HepG2 (cell line): ENCODE measurements at regions not wholly inside any gene's neighbourhood (a gene's known extent, or its start where the extent isn't known, plus 50 kb on each side); places are given as distances from the start of the nearest gene placed in this dataset.

ENCODE experiments used
- ATAC-seq: fragments of 200-7000 bp; cut with Tn5 transposase; 3 replicates; pipeline ENCODE4 v1.9.1; 2020; ENCODE audit warnings: mild to moderate bottlenecking, moderate library complexity
- BruUV-seq: library from RNA; stranded (reverse); fragments of 400-500 nt; replicated peaks from 2 replicates; lab custom pipeline; 2021; lab: Mats Ljungman, UMichigan
- CTCF ChIA-PET: fragments of 300-600 bp; formaldehyde crosslinking; extraction: SDS; loops from one replicate; lab custom pipeline; 2021; ENCODE audit warnings: low total read pairs, inconsistent platforms, low intra/inter-chr PET ratio; lab: Yijun Ruan, JAX
- POLR2A ChIA-PET: fragments of 350-600 bp; sonication (Branson Sonifier 250); formaldehyde crosslinking; loops from one replicate; lab custom pipeline; 2020; ENCODE audit warnings: antibody characterized with exemption, inconsistent platforms; lab: Yijun Ruan, JAX
- DNase-seq: peaks from one replicate; pipeline ENCODE4 v3.0.0-alpha.2; 2015; ENCODE audit warnings: low spot score
- FAIRE-seq: peaks from 3 replicates; lab custom pipeline; 2011; peaks lifted over from hg19 to GRCh38; lab: Jason Lieb, UNC
- H2AFZ ChIP-seq: one replicate; pipeline ENCODE4 v1.6.1; 2011; ENCODE audit warnings: low read length, inconsistent platforms
- H3K27ac ChIP-seq: fragments of 300-600 bp; 3 replicates; pipeline ENCODE4 v1.8.0; 2011; ENCODE audit warnings: mixed run types, mild to moderate bottlenecking, mixed read lengths, low read length, inconsistent platforms; ENCODE audit not compliant: insufficient read depth; ENCODE audit errors: extremely low read length
- H3K27me3 ChIP-seq, 2 experiments: fragments of 200-600 bp in 1 of 2; 2 replicates in 1 of 2; 3 replicates in 1 of 2; pipeline versions ENCODE4 v1.6.0 to v1.8.0; 2011; ENCODE audit warnings: low read length in 2 of 2, mild to moderate bottlenecking in 2 of 2, moderate library complexity in 2 of 2, inconsistent platforms in 1 of 2; ENCODE audit not compliant: insufficient read depth in 2 of 2, control insufficient read depth in 1 of 2
- H3K36me3 ChIP-seq, 2 experiments: fragments of 200-600 bp in 1 of 2; replicated peaks in 1 of 2; 2 replicates in 1 of 2; 3 replicates in 1 of 2; pipeline versions ENCODE4 v1.5.1 to v1.8.0; 2011; ENCODE audit warnings: low read length in 2 of 2, inconsistent platforms in 1 of 2; ENCODE audit not compliant: insufficient read depth in 2 of 2, control insufficient read depth in 1 of 2
- H3K4me1 ChIP-seq: 2 replicates; pipeline ENCODE4 v1.5.1; 2012; ENCODE audit warnings: low read length, inconsistent platforms; ENCODE audit not compliant: insufficient read depth
- H3K4me2 ChIP-seq: 2 replicates; pipeline ENCODE4 v1.6.0; 2011; ENCODE audit warnings: low read depth, low read length, inconsistent platforms
- H3K4me3 ChIP-seq, 3 experiments: fragments of 200-600 bp in 1 of 3; sonication (generic), shearing (Covaris generic) in 1 of 3; replicated peaks in 1 of 3; 2 replicates each; pipeline ENCODE4 v1.5.1; 2011 to 2016; ENCODE audit warnings: low read length in 3 of 3, inconsistent platforms in 2 of 3, low read depth in 2 of 3, mild to moderate bottlenecking in 2 of 3, control low read depth in 1 of 3, mixed read lengths in 1 of 3; ENCODE audit not compliant: insufficient read depth in 1 of 3
- H3K79me2 ChIP-seq: one replicate; pipeline ENCODE4 v1.6.1; 2011; ENCODE audit warnings: low read length, inconsistent platforms; ENCODE audit not compliant: insufficient read depth
- H3K9ac ChIP-seq: 2 replicates; pipeline ENCODE4 v1.6.0; 2011; ENCODE audit warnings: mild to moderate bottlenecking, low read depth, low read length, inconsistent platforms; ENCODE audit not compliant: insufficient read depth
- H3K9me3 ChIP-seq: 2 replicates; pipeline ENCODE4 v1.5.1; 2012; ENCODE audit warnings: mild to moderate bottlenecking, low read length
- H4K20me1 ChIP-seq: 2 replicates; pipeline ENCODE4 v1.6.0; 2011; ENCODE audit warnings: inconsistent platforms, mild to moderate bottlenecking, low read length, moderate library complexity; ENCODE audit not compliant: insufficient read depth
- HMG20B ChIP-seq: conservative IDR thresholded peaks from 2 replicates; pipeline ENCODE4 v1.6.1; 2016; ENCODE audit warnings: missing genetic modification reagents, missing compliant biosample characterization
- MAFF ChIP-seq: IDR thresholded peaks from 2 replicates; pipeline ENCODE4 v1.6.1; 2011; ENCODE audit warnings: low read depth, low read length, improper control_type of control experiment
- NCOR1 ChIP-seq: fragments of 200-600 bp; sonication (generic); IDR thresholded peaks from 2 replicates; pipeline ENCODE4 v1.7.0; 2017; ENCODE audit warnings: antibody characterized with exemption, low read length, borderline replicate concordance
- RARG ChIP-seq: sonication (generic); formaldehyde crosslinking; IDR thresholded peaks from 2 replicates; pipeline ENCODE4 v1.4.0; 2020; ENCODE audit warnings: low read depth, mild to moderate bottlenecking, missing genetic modification reagents
- RXRA ChIP-seq: sonication (generic); formaldehyde crosslinking; IDR thresholded peaks from 2 replicates; pipeline ENCODE4 v1.5.1; 2020; ENCODE audit warnings: missing genetic modification reagents
- ZNF430 ChIP-seq: sonication (generic); formaldehyde crosslinking; IDR thresholded peaks from 2 replicates; pipeline ENCODE4 v1.9.0; 2021; ENCODE audit warnings: mild to moderate bottlenecking, missing genetic modification reagents
- WGBS: methylation state at CpG from one replicate; pipeline ENCODE4 v1.1.6; 2017; ENCODE audit warnings: low lambda C conversion rate; 5-methylcytosine and 5-hydroxymethylcytosine counted together
- in situ Hi-C: cut with HindIII; loops from 2 replicates; pipeline ENCODE4 v1.10.0; 2017; ENCODE audit warnings: low pct_unique_long_range_greater_than_20kb; ENCODE audit not compliant: extremely low pct_ligation_motif_present
- intact Hi-C: fragments of 100-400 bp; cut with micrococcal nuclease; formaldehyde crosslinking; loops from one replicate; pipeline ENCODE4 v1.10.0; 2022; ENCODE audit not compliant: unreplicated experiment
- TF ChIP-seq, protein P1 (sequence below): sonication (generic); formaldehyde crosslinking; IDR thresholded peaks from 2 replicates; pipeline ENCODE4 v1.4.0; 2020; ENCODE audit warnings: missing genetic modification reagents

DNA sequence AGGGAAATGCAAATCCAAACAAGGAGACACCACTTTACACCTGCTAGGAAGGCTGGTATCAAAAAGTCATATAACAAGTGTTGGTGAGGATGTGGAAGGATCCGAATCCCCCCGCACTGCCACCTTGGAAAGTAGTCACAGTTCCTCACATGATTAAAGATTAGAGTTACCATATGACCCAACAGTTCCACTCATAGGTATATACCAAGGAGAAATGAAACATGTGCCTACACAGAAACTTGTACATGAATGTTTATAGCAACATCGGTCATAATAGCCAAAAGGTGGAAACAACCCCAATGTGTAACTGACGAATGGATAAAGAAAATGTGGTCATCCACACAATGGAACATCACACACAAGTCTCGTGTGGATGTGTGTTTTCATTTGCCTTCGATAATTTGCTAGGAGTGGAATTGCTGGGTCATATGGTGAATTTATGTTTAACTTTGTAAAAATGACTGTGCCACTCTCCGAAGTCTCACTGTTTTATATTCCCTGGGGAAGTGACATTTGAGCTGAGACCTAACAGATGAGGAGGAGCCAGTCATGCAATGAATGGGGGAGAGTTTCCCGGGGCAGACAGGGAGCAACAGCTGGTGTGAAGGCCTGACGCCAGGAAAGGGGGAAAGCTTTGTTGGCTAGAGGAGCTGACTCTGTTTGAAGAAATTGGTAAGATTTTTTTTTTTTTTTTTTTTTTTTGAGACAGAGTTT lies 125.9 kb upstream of the MLN start:
- no peak overlapping the region for H3K4me2 ChIP-seq
- FAIRE-seq (no peak), DNase-seq (no peak), ATAC-seq (no peak)
- H3K79me2 ChIP-seq, result no peaks in the 10 kb centered on the region
- H3K4me3 ChIP-seq, result no peak overlapping the region
- intact Hi-C loops, result loop anchor here (5.0 kb wide), 1 partner anchor 38 kb away; no protein-coding TSS in a partner anchor
- BruUV-seq, result no TSS peak
- ChIA-PET POLR2A (no interaction called here), CTCF (no interaction called here)
- peaks cover 0 to 26% of the 10 kb centered on the region in 2 experiments; a peak in 4 of 5 replicates for H3K27me3 ChIP-seq
- no peak overlapping the region for H3K9ac ChIP-seq
- H2AFZ ChIP-seq, result no peak overlapping the region
- in situ Hi-C loops, result no loop called here
- H3K27ac ChIP-seq, result no peak overlapping the region
- H3K9me3 ChIP-seq, result no peaks in the 10 kb centered on the region
- TF ChIP-seq ZNF430 (CRISPR knock-in tag) (no peak), RARG (CRISPR knock-in tag) (no peak), HMG20B (no peak), RXRA (no peak), MAFF (no peak), NCOR1 (no peak)
- TF ChIP-seq, protein P1, sequence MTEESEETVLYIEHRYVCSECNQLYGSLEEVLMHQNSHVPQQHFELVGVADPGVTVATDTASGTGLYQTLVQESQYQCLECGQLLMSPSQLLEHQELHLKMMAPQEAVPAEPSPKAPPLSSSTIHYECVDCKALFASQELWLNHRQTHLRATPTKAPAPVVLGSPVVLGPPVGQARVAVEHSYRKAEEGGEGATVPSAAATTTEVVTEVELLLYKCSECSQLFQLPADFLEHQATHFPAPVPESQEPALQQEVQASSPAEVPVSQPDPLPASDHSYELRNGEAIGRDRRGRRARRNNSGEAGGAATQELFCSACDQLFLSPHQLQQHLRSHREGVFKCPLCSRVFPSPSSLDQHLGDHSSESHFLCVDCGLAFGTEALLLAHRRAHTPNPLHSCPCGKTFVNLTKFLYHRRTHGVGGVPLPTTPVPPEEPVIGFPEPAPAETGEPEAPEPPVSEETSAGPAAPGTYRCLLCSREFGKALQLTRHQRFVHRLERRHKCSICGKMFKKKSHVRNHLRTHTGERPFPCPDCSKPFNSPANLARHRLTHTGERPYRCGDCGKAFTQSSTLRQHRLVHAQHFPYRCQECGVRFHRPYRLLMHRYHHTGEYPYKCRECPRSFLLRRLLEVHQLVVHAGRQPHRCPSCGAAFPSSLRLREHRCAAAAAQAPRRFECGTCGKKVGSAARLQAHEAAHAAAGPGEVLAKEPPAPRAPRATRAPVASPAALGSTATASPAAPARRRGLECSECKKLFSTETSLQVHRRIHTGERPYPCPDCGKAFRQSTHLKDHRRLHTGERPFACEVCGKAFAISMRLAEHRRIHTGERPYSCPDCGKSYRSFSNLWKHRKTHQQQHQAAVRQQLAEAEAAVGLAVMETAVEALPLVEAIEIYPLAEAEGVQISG (CRISPR knock-in tag), result no peak
- no peaks in the 10 kb centered on the region for H4K20me1 ChIP-seq
- WGBS, result 48% methylated on average over 9 of the region's 9 CpGs
- no peaks in the 10 kb centered on the region for H3K4me1 ChIP-seq
- H3K36me3 ChIP-seq, result no peaks in the 10 kb centered on the region
